ENCODE measurements at regions not wholly inside any gene's neighbourhood (a gene's known extent, or its start where the extent isn't known, plus 50 kb on each side); places are given as distances from the start of the nearest gene placed in this dataset.

- TF ChIP-seq, protein P1, sequence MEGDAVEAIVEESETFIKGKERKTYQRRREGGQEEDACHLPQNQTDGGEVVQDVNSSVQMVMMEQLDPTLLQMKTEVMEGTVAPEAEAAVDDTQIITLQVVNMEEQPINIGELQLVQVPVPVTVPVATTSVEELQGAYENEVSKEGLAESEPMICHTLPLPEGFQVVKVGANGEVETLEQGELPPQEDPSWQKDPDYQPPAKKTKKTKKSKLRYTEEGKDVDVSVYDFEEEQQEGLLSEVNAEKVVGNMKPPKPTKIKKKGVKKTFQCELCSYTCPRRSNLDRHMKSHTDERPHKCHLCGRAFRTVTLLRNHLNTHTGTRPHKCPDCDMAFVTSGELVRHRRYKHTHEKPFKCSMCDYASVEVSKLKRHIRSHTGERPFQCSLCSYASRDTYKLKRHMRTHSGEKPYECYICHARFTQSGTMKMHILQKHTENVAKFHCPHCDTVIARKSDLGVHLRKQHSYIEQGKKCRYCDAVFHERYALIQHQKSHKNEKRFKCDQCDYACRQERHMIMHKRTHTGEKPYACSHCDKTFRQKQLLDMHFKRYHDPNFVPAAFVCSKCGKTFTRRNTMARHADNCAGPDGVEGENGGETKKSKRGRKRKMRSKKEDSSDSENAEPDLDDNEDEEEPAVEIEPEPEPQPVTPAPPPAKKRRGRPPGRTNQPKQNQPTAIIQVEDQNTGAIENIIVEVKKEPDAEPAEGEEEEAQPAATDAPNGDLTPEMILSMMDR (conservative IDR thresholded peaks at IDR 0.05; ENCODE audit: low read length) = no peak
- no peak for TF ChIP-seq EZH2phosphoT487 (IDR thresholded peaks at IDR 0.05; ENCODE audit: borderline replicate concordance)
Observed at GRCh38 chr4:83212041-83212851, 72.4 kb downstream of the COQ2 start.

Data from Loucy (cell line).